Ovary (tissue), 3 donors: ENCODE measurements at regions not wholly inside any gene's neighbourhood (a gene's known extent, or its start where the extent isn't known, plus 50 kb on each side); places are given as distances from the start of the nearest gene placed in this dataset.

Experiments used
- CTCF ChIP-seq, 3 donors: fragments of 450-650 bp in 2 of 3; fragments of 200-600 bp in 1 of 3; IDR thresholded peaks; one replicate each; pipeline versions ENCODE4 v1.5.1 to v1.8.0; 2016 to 2022; ENCODE audit warnings: antibody characterized with exemption in 3 of 3, mild to moderate bottlenecking in 1 of 3
- EP300 ChIP-seq: sonication (generic); formaldehyde crosslinking; IDR thresholded peaks from one replicate; pipeline ENCODE4 v1.6.1; 2017; ENCODE audit warnings: antibody characterized with exemption
- POLR2A ChIP-seq: fragments of 450-650 bp; IDR thresholded peaks from one replicate; pipeline ENCODE4 v1.6.1; 2017; ENCODE audit warnings: antibody characterized with exemption, mild to moderate bottlenecking, moderate library complexity
- donor health status: DM: no; HTN: no; CAD: no.

- TF ChIP-seq EP300 (no peak), CTCF (IDR thresholded peaks at IDR 0.05) (no peak), POLR2A (no peak)
Measured at GRCh38 chr7:20954711-20955619, 168.3 kb upstream of the SP8 start.
